ENCODE measurements at regions not wholly inside any gene's neighbourhood (a gene's known extent, or its start where the extent isn't known, plus 50 kb on each side); places are given as distances from the start of the nearest gene placed in this dataset.
"Not testable (repeated sequence)": the region's sequence is repeated elsewhere in the genome, so short reads cannot be mapped to it uniquely, and the experiment has no call there.

- Histone ChIP-seq H3K4me1 (ENCODE audit: control insufficient read depth, extremely low read depth, insufficient read depth, low read length) (no peaks in the 10 kb centered on the region), H3K36me3 (ENCODE audit: control insufficient read depth, insufficient read depth, low read length) (no peaks in the 10 kb centered on the region), H4K20me1 (ENCODE audit: control insufficient read depth, extremely low read depth, insufficient read depth, low read length) (no peaks in the 10 kb centered on the region), H3K27ac (ENCODE audit: insufficient read depth, low read length) (no peak overlapping the region), H3K9me3 (ENCODE audit: control insufficient read depth, insufficient read depth, low read depth, low read length) (no peaks in the 10 kb centered on the region), H3K27me3 (ENCODE audit: control insufficient read depth, insufficient read depth, low read length) (no peaks in the 10 kb centered on the region), H3K4me2 (ENCODE audit: extremely low read depth, insufficient read depth, low read length) (no peak overlapping the region), H3K4me3 (replicated peaks in 1 of 4; ENCODE audit: control extremely low read depth in 1 of 4, insufficient read depth in 1 of 4, low read depth in 3 of 4, low read length in 4 of 4) (no peak overlapping the region), H2AFZ (ENCODE audit: low read length) (no peak overlapping the region), H3K79me2 (ENCODE audit: control insufficient read depth, insufficient read depth, low read length) (no peaks in the 10 kb centered on the region), H3K9ac (ENCODE audit: insufficient read depth, low read length) (no peak overlapping the region)
- no peak for DNase-seq (ENCODE audit: low read depth in 2 of 2)
- TF ChIP-seq EZH2 (IDR thresholded peaks at IDR 0.05; ENCODE audit: low read length, missing control alignments) (no peak), CTCF (conservative IDR thresholded peaks at IDR 0.05 in 1 of 2, IDR thresholded peaks at IDR 0.05 in 1 of 2; ENCODE audit: low read depth in 1 of 2, low read length in 2 of 2) (no peak)
These were observed 451.9 kb upstream of the ZEB2 start for GRCh38 chr2:144971786-144972335.

GRCh38 chr2:144970410-144970809 is 450.5 kb upstream of the ZEB2 start:
- H3K27ac ChIP-seq (ENCODE audit: insufficient read depth, low read length); H3K36me3 ChIP-seq (ENCODE audit: control insufficient read depth, insufficient read depth, low read length); DNase-seq (ENCODE audit: low read depth in 2 of 2); H3K27me3 ChIP-seq (ENCODE audit: control insufficient read depth, insufficient read depth, low read length); H3K9me3 ChIP-seq (ENCODE audit: control insufficient read depth, insufficient read depth, low read depth, low read length); H3K4me3 ChIP-seq (replicated peaks in 1 of 4; ENCODE audit: control extremely low read depth in 1 of 4, insufficient read depth in 1 of 4, low read depth in 3 of 4, low read length in 4 of 4); H3K79me2 ChIP-seq (ENCODE audit: control insufficient read depth, insufficient read depth, low read length); H3K4me2 ChIP-seq (ENCODE audit: extremely low read depth, insufficient read depth, low read length); H2AFZ ChIP-seq (ENCODE audit: low read length); H3K4me1 ChIP-seq (ENCODE audit: control insufficient read depth, extremely low read depth, insufficient read depth, low read length); H3K9ac ChIP-seq (ENCODE audit: insufficient read depth, low read length); H4K20me1 ChIP-seq (ENCODE audit: control insufficient read depth, extremely low read depth, insufficient read depth, low read length): not testable (repeated sequence)

GRCh38 chr2:144969564-144969963 is 449.6 kb upstream of the ZEB2 start:
- not testable (repeated sequence) for H3K4me2 ChIP-seq (ENCODE audit: extremely low read depth, insufficient read depth, low read length); H2AFZ ChIP-seq (ENCODE audit: low read length); H3K27ac ChIP-seq (ENCODE audit: insufficient read depth, low read length); H4K20me1 ChIP-seq (ENCODE audit: control insufficient read depth, extremely low read depth, insufficient read depth, low read length); H3K36me3 ChIP-seq (ENCODE audit: control insufficient read depth, insufficient read depth, low read length); DNase-seq (ENCODE audit: low read depth in 2 of 2); H3K4me3 ChIP-seq (replicated peaks in 1 of 4; ENCODE audit: control extremely low read depth in 1 of 4, insufficient read depth in 1 of 4, low read depth in 3 of 4, low read length in 4 of 4); H3K27me3 ChIP-seq (ENCODE audit: control insufficient read depth, insufficient read depth, low read length); H3K4me1 ChIP-seq (ENCODE audit: control insufficient read depth, extremely low read depth, insufficient read depth, low read length); H3K79me2 ChIP-seq (ENCODE audit: control insufficient read depth, insufficient read depth, low read length); H3K9ac ChIP-seq (ENCODE audit: insufficient read depth, low read length); H3K9me3 ChIP-seq (ENCODE audit: control insufficient read depth, insufficient read depth, low read depth, low read length)

GRCh38 chr2:144967961-144968360 is 448.0 kb upstream of the ZEB2 start:
- no peak for DNase-seq (ENCODE audit: low read depth in 2 of 2)
- no peaks in the 10 kb centered on the region for H3K9me3 ChIP-seq (ENCODE audit: control insufficient read depth, insufficient read depth, low read depth, low read length)

More at GRCh38 chr2:144967961-144968360, 448.0 kb upstream of the ZEB2 start:
- no peaks in the 10 kb centered on the region for H4K20me1 ChIP-seq (ENCODE audit: control insufficient read depth, extremely low read depth, insufficient read depth, low read length)
- no peak overlapping the region for H3K27ac ChIP-seq (ENCODE audit: insufficient read depth, low read length)
- H3K4me1 ChIP-seq (ENCODE audit: control insufficient read depth, extremely low read depth, insufficient read depth, low read length) = no peaks in the 10 kb centered on the region
- H3K79me2 ChIP-seq (ENCODE audit: control insufficient read depth, insufficient read depth, low read length) = no peaks in the 10 kb centered on the region
- no peak for TF ChIP-seq EZH2 (IDR thresholded peaks at IDR 0.05; ENCODE audit: low read length, missing control alignments)
- no peak for TF ChIP-seq CTCF (conservative IDR thresholded peaks at IDR 0.05 in 1 of 2, IDR thresholded peaks at IDR 0.05 in 1 of 2; ENCODE audit: low read depth in 1 of 2, low read length in 2 of 2)
- H3K36me3 ChIP-seq (ENCODE audit: control insufficient read depth, insufficient read depth, low read length) = no peaks in the 10 kb centered on the region
- no peak overlapping the region for H2AFZ ChIP-seq (ENCODE audit: low read length)
- H3K4me3 ChIP-seq (replicated peaks in 1 of 4; ENCODE audit: control extremely low read depth in 1 of 4, insufficient read depth in 1 of 4, low read depth in 3 of 4, low read length in 4 of 4) = no peak overlapping the region
- no peak overlapping the region for H3K9ac ChIP-seq (ENCODE audit: insufficient read depth, low read length)
- H3K27me3 ChIP-seq (ENCODE audit: control insufficient read depth, insufficient read depth, low read length) = no peaks in the 10 kb centered on the region
- no peak overlapping the region for H3K4me2 ChIP-seq (ENCODE audit: extremely low read depth, insufficient read depth, low read length)

All from fibroblast of lung (primary cell).